ENCODE measurements at regions not wholly inside any gene's neighbourhood (a gene's known extent, or its start where the extent isn't known, plus 50 kb on each side); places are given as distances from the start of the nearest gene placed in this dataset.

DNA sequence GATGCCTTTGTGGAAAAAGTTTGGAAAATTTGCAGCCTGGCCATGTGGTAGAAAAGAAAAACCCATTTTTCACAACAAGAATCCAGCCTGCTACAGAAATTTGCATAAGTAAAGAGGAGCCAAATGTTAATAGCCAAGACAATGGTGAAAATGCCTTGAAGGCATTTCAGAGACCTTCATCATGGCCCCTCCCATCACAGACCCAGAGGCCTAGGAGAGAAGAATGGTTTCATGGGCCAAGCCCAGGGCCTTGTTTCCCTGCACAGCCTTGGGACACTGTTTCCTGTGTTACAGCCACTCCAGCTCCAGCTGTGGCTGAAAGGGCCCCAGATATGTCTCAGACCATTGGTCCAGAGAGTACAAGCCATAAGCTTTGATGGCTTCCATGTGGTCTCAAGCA, 101.4 kb upstream of the LINC00632 start (continued):
- TF ChIP-seq, protein P1, sequence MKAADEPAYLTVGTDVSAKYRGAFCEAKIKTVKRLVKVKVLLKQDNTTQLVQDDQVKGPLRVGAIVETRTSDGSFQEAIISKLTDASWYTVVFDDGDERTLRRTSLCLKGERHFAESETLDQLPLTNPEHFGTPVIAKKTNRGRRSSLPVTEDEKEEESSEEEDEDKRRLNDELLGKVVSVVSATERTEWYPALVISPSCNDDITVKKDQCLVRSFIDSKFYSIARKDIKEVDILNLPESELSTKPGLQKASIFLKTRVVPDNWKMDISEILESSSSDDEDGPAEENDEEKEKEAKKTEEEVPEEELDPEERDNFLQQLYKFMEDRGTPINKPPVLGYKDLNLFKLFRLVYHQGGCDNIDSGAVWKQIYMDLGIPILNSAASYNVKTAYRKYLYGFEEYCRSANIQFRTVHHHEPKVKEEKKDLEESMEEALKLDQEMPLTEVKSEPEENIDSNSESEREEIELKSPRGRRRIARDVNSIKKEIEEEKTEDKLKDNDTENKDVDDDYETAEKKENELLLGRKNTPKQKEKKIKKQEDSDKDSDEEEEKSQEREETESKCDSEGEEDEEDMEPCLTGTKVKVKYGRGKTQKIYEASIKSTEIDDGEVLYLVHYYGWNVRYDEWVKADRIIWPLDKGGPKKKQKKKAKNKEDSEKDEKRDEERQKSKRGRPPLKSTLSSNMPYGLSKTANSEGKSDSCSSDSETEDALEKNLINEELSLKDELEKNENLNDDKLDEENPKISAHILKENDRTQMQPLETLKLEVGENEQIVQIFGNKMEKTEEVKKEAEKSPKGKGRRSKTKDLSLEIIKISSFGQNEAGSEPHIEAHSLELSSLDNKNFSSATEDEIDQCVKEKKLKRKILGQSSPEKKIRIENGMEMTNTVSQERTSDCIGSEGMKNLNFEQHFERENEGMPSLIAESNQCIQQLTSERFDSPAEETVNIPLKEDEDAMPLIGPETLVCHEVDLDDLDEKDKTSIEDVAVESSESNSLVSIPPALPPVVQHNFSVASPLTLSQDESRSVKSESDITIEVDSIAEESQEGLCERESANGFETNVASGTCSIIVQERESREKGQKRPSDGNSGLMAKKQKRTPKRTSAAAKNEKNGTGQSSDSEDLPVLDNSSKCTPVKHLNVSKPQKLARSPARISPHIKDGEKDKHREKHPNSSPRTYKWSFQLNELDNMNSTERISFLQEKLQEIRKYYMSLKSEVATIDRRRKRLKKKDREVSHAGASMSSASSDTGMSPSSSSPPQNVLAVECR (CRISPR knock-in tag; IDR thresholded peaks at IDR 0.05; ENCODE audit: borderline replicate concordance), result no peak
- no peak for TF ChIP-seq ZNF850 (CRISPR knock-in tag; conservative IDR thresholded peaks at IDR 0.05)
- TF ChIP-seq ZNF724P (CRISPR knock-in tag; IDR thresholded peaks at IDR 0.05; ENCODE audit: borderline replicate concordance), result no peak
- TF ChIP-seq MLX (CRISPR knock-in tag; IDR thresholded peaks at IDR 0.05), result no peak

DNA sequence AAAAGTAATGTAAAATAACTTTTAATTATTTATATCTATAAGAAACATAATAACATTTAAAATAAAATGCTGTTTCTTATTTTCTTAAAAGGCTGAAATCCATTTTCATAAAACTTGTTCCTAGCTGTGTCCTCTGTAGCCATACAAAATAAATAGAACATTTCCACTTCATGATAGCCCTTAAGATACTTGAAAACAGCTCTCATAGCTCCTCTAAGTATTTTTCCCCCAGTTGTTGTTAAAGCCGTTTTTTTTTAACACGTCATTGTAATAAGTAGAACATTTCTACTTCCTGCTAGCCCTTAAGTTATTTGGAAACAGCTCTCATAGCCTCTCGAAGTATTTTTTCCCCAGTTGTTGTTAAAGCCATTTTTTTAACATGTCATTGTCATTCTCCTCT, 97.3 kb upstream of the SOX3 start:
- Histone ChIP-seq H3K4me3 (replicated peaks in 1 of 3; ENCODE audit: insufficient read depth in 1 of 3, low read depth in 2 of 3, low read length in 3 of 3) (no peak overlapping the region), H3K79me2 (ENCODE audit: insufficient read depth, low read length) (no peaks in the 10 kb centered on the region), H3K36me3 (replicated peaks in 1 of 2; ENCODE audit: control insufficient read depth in 1 of 2, insufficient read depth in 2 of 2, low read length in 2 of 2) (no peaks in the 10 kb centered on the region), H3K4me1 (ENCODE audit: insufficient read depth, low read length) (no peaks in the 10 kb centered on the region), H3K27ac (ENCODE audit: extremely low read length, insufficient read depth, low read length) (no peak overlapping the region), H4K20me1 (ENCODE audit: insufficient read depth, low read length) (no peaks in the 10 kb centered on the region), H3K9me3 (ENCODE audit: low read length) (no peaks in the 10 kb centered on the region), H3K9ac (ENCODE audit: insufficient read depth, low read depth, low read length) (no peak overlapping the region), H3K27me3 (ENCODE audit: control insufficient read depth in 1 of 2, insufficient read depth in 2 of 2, low read length in 2 of 2) (no peaks in the 10 kb centered on the region), H2AFZ (ENCODE audit: low read length) (no peak overlapping the region), H3K4me2 (ENCODE audit: low read depth, low read length) (no peak overlapping the region)
- intact Hi-C loops (cut with micrococcal nuclease; ENCODE audit: unreplicated experiment) (no loop called here), in situ Hi-C loops (cut with HindIII; ENCODE audit: extremely low pct_ligation_motif_present, low pct_unique_long_range_greater_than_20kb) (no loop called here)
- ChIA-PET CTCF (ENCODE audit: low intra/inter-chr PET ratio, low total read pairs) (no interaction called here), POLR2A (no interaction called here)
- DNase-seq (ENCODE audit: low spot score) (no peak), FAIRE-seq (no peak), ATAC-seq (no peak)
- BruUV-seq (replicated peaks), result no TSS peak
- 2% methylated on average over 3 of the region's 3 CpGs for WGBS (ENCODE audit: low lambda C conversion rate)
- TF ChIP-seq ZNF382 (CRISPR knock-in tag; IDR thresholded peaks at IDR 0.05; ENCODE audit: borderline replicate concordance) (no peak), USF2 (IDR thresholded peaks at IDR 0.05; ENCODE audit: low read depth, low read length) (no peak), USF2 (CRISPR knock-in tag; IDR thresholded peaks at IDR 0.05; ENCODE audit: borderline replicate concordance) (no peak), ZNF510 (CRISPR knock-in tag; IDR thresholded peaks at IDR 0.05; ENCODE audit: low read depth) (no peak), NKX3-1 (CRISPR knock-in tag; IDR thresholded peaks at IDR 0.05) (no peak), ZBTB25 (CRISPR knock-in tag; IDR thresholded peaks at IDR 0.05) (no peak), ZNF350 (CRISPR knock-in tag; IDR thresholded peaks at IDR 0.05; ENCODE audit: borderline replicate concordance, low read depth) (no peak), TCF12 (IDR thresholded peaks at IDR 0.05) (no peak), TCF12 (CRISPR knock-in tag; IDR thresholded peaks at IDR 0.05) (no peak), KDM3A (CRISPR knock-in tag; IDR thresholded peaks at IDR 0.05; ENCODE audit: low read depth) (no peak), STAT5B (CRISPR knock-in tag; IDR thresholded peaks at IDR 0.05) (no peak), NPAS2 (CRISPR knock-in tag; IDR thresholded peaks at IDR 0.05; ENCODE audit: borderline replicate concordance) (no peak), AKAP8 (CRISPR knock-in tag; IDR thresholded peaks at IDR 0.05) (no peak), RFXAP (CRISPR knock-in tag; IDR thresholded peaks at IDR 0.05; ENCODE audit: borderline replicate concordance) (no peak)
